Suprapubic skin (tissue), 4 donors: ENCODE measurements at regions not wholly inside any gene's neighbourhood (a gene's known extent, or its start where the extent isn't known, plus 50 kb on each side); places are given as distances from the start of the nearest gene placed in this dataset.

Experiments
- DNase-seq, 2 donors: peaks; one replicate each; pipeline ENCODE4 v3.0.0-alpha.2; 2019; ENCODE audit warnings: low spot score in 2 of 2
- H3K27ac ChIP-seq: fragments of 200-600 bp; sonication (generic); one replicate; pipeline ENCODE4 v1.5.1; 2019
- H3K27me3 ChIP-seq: fragments of 200-600 bp; sonication (generic); one replicate; pipeline ENCODE4 v1.5.1; 2019
- H3K36me3 ChIP-seq: fragments of 200-600 bp; sonication (generic); one replicate; pipeline ENCODE4 v1.5.1; 2019
- H3K4me1 ChIP-seq: fragments of 200-600 bp; sonication (generic); one replicate; pipeline ENCODE4 v1.5.1; 2019
- H3K4me3 ChIP-seq: fragments of 200-600 bp; sonication (generic); one replicate; pipeline ENCODE4 v1.5.1; 2019; ENCODE audit warnings: mild to moderate bottlenecking
- H3K9me3 ChIP-seq: fragments of 200-600 bp; sonication (generic); one replicate; pipeline ENCODE4 v1.5.1; 2019
- CTCF ChIP-seq, 2 donors: fragments of 200-600 bp in 1 of 2; fragments of 450-650 bp in 1 of 2; sonication (generic) in 1 of 2; IDR thresholded peaks; one replicate each; pipeline ENCODE4 v1.5.1; 2016 to 2019; ENCODE audit warnings: antibody characterized with exemption in 2 of 2, mild to moderate bottlenecking in 1 of 2, moderate library complexity in 1 of 2
- EP300 ChIP-seq: sonication (generic); formaldehyde crosslinking; IDR thresholded peaks from one replicate; pipeline ENCODE4 v1.6.1; 2017; ENCODE audit warnings: antibody characterized with exemption
- POLR2A ChIP-seq, 2 donors: fragments of 450-650 bp; IDR thresholded peaks; one replicate each; pipeline ENCODE4 v1.6.1; 2017; ENCODE audit warnings: antibody characterized with exemption in 2 of 2, mild to moderate bottlenecking in 2 of 2, moderate library complexity in 2 of 2
- POLR2AphosphoS5 ChIP-seq, 3 donors: sonication (generic); formaldehyde crosslinking; IDR thresholded peaks; one replicate each; pipeline ENCODE4 v1.6.1; 2017; ENCODE audit warnings: antibody characterized with exemption in 3 of 3
- WGBS: methylation state at CpG from one replicate; pipeline ENCODE4 v1.1.5; 2018; 5-methylcytosine and 5-hydroxymethylcytosine counted together

- no peaks in the 10 kb centered on the region for H3K4me1 ChIP-seq
- TF ChIP-seq POLR2AphosphoS5 (IDR thresholded peaks at IDR 0.05), result no peak
- TF ChIP-seq CTCF (IDR thresholded peaks at IDR 0.05), result peak in 1 of 2 donors; percentile 22
- no peaks in the 10 kb centered on the region for H3K27me3 ChIP-seq
- no peaks in the 10 kb centered on the region for H3K36me3 ChIP-seq
- DNase-seq, result no peak
- no peak overlapping the region for H3K27ac ChIP-seq
- 58% methylated on average over 4 of the region's 4 CpGs for WGBS
- H3K4me3 ChIP-seq, result no peak overlapping the region
- no peaks in the 10 kb centered on the region for H3K9me3 ChIP-seq
Measured at GRCh38 chr3:145776782-145777408, 384.1 kb downstream of the PLOD2 start.

- H3K27me3 ChIP-seq, result no peaks in the 10 kb centered on the region
- DNase-seq, result no peak
- no peak for TF ChIP-seq EP300
- TF ChIP-seq CTCF (IDR thresholded peaks at IDR 0.05), result no peak
- TF ChIP-seq POLR2A (IDR thresholded peaks at IDR 0.05), result no peak
- no peak for TF ChIP-seq POLR2AphosphoS5 (IDR thresholded peaks at IDR 0.05)
- 89% methylated on average over 4 of the region's 4 CpGs for WGBS
- H3K4me1 ChIP-seq, result no peaks in the 10 kb centered on the region
- H3K9me3 ChIP-seq, result no peaks in the 10 kb centered on the region
- no peak overlapping the region for H3K27ac ChIP-seq
- no peak overlapping the region for H3K4me3 ChIP-seq
- no peaks in the 10 kb centered on the region for H3K36me3 ChIP-seq
Measured at GRCh38 chr3:145780301-145780700, 380.7 kb downstream of the PLOD2 start.

GRCh38 chr3:145785668-145786067, 375.3 kb downstream of the PLOD2 start:
- no peak overlapping the region for H3K4me3 ChIP-seq
- H3K36me3 ChIP-seq, result no peaks in the 10 kb centered on the region
- no peaks in the 10 kb centered on the region for H3K27me3 ChIP-seq
- DNase-seq, result no peak
- no peaks in the 10 kb centered on the region for H3K9me3 ChIP-seq
- no peak overlapping the region for H3K27ac ChIP-seq
- no peak for TF ChIP-seq CTCF (IDR thresholded peaks at IDR 0.05)
- TF ChIP-seq POLR2A (IDR thresholded peaks at IDR 0.05), result no peak
- TF ChIP-seq POLR2AphosphoS5 (IDR thresholded peaks at IDR 0.05), result no peak
- TF ChIP-seq EP300, result no peak
- no peaks in the 10 kb centered on the region for H3K4me1 ChIP-seq

GRCh38 chr3:145798007-145798406, 363.0 kb downstream of the PLOD2 start:
- no peak for DNase-seq

More at GRCh38 chr3:145798007-145798406, 363.0 kb downstream of the PLOD2 start:
- Histone ChIP-seq H3K36me3 (no peaks in the 10 kb centered on the region), H3K9me3 (no peaks in the 10 kb centered on the region), H3K27me3 (no peaks in the 10 kb centered on the region), H3K4me1 (no peaks in the 10 kb centered on the region), H3K27ac (no peak overlapping the region), H3K4me3 (no peak overlapping the region)
- 59% methylated on average over 3 of the region's 3 CpGs for WGBS
- TF ChIP-seq POLR2A (IDR thresholded peaks at IDR 0.05), result no peak
- TF ChIP-seq EP300, result no peak
- no peak for TF ChIP-seq POLR2AphosphoS5 (IDR thresholded peaks at IDR 0.05)
- no peak for TF ChIP-seq CTCF (IDR thresholded peaks at IDR 0.05)
